ENCODE measurements at regions not wholly inside any gene's neighbourhood (a gene's known extent, or its start where the extent isn't known, plus 50 kb on each side); places are given as distances from the start of the nearest gene placed in this dataset.
A peak's percentile ranks its signal among the peaks of the same experiment; 100 is the strongest.

DNA sequence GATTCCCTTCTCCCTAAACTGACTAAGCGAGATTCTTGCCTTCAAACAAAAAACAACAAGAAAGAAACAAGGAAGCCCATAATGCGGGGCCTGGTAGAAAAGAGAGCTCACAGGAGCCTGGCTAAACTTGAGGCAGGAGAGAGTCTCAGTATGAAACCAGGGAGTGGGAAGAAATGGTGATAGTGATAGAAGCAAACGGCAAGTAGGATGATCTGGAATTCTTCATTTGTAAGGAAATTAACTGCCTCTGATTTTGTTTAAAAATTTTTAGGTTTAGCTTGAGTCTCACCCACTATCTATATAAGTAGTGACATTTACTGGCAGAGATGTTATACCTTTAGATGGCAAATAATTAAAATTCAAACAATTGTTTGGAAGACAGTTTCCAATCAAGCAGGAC, 1356.5 kb upstream of the LRRTM1 start:
- Histone ChIP-seq H3K4me1 (ENCODE audit: control insufficient read depth, insufficient read depth, low read length) (no peaks in the 10 kb centered on the region), H3K4me3 (ENCODE audit: low read depth, low read length) (no peak overlapping the region), H3K27ac (ENCODE audit: extremely low read depth, low read depth, low read length) (no peak overlapping the region), H3K9me3 (ENCODE audit: control insufficient read depth, insufficient read depth, low read depth, low read length) (no peaks in the 10 kb centered on the region), H3K36me3 (ENCODE audit: control insufficient read depth in 2 of 2, insufficient read depth in 1 of 2, low read length in 2 of 2) (no peaks in the 10 kb centered on the region)
- TF ChIP-seq ZNF433 (tag by site-specific recombination; IDR thresholded peaks at IDR 0.05; ENCODE audit: low read depth) (no peak), ZNF112 (tag by site-specific recombination; IDR thresholded peaks at IDR 0.05) (no peak), ZNF121 (tag by site-specific recombination; IDR thresholded peaks at IDR 0.05) (no peak), ZNF558 (tag by site-specific recombination; IDR thresholded peaks at IDR 0.05) (no peak), ZNF404 (tag by site-specific recombination; IDR thresholded peaks at IDR 0.05) (no peak), ZNF561 (tag by site-specific recombination; IDR thresholded peaks at IDR 0.05; ENCODE audit: borderline replicate concordance) (no peak), KLF10 (tag by site-specific recombination; IDR thresholded peaks at IDR 0.05) (no peak), RBAK (tag by site-specific recombination; IDR thresholded peaks at IDR 0.05) (no peak), ZNF707 (tag by site-specific recombination; IDR thresholded peaks at IDR 0.05) (no peak), ZNF776 (tag by site-specific recombination; IDR thresholded peaks at IDR 0.05; ENCODE audit: borderline replicate concordance) (no peak)
- TF ChIP-seq, protein P1, sequence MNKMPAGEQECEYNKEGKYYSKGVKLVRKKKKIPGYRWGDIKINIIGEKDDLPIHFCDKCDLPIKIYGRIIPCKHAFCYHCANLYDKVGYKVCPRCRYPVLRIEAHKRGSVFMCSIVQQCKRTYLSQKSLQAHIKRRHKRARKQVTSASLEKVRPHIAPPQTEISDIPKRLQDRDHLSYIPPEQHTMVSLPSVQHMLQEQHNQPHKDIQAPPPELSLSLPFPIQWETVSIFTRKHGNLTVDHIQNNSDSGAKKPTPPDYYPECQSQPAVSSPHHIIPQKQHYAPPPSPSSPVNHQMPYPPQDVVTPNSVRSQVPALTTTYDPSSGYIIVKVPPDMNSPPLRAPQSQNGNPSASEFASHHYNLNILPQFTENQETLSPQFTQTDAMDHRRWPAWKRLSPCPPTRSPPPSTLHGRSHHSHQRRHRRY (tag by site-specific recombination; IDR thresholded peaks at IDR 0.05) = no peak
- ChIA-PET POLR2A (no interaction called here), CTCF (no interaction called here)

DNA sequence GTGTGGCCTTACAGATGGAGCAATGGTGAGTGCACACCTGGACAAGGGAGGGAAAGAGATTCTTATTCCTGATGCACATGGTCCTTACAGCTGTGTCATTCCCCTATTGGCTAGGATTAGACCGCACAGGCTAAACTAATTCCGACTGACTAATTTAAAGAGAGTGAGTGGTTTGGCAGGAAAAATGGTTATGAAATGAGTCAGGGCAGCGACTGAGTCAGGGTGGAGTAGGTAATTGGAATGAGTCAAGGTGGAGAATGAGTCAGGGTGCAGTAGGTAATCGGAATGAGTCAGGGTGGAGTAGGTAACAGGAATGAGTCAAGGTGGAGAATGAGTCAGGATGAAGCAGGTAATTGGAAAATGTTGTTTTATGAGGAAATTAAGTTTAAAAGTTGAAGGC, 1353.7 kb upstream of the LRRTM1 start:
- CTCF ChIA-PET = no interaction called here
- POLR2A ChIA-PET = no interaction called here
- Histone ChIP-seq H3K9me3 (ENCODE audit: control insufficient read depth, insufficient read depth, low read depth, low read length) (no peaks in the 10 kb centered on the region), H3K27ac (ENCODE audit: extremely low read depth, low read depth, low read length) (no peak overlapping the region), H3K4me1 (ENCODE audit: control insufficient read depth, insufficient read depth, low read length) (no peaks in the 10 kb centered on the region), H3K36me3 (ENCODE audit: control insufficient read depth in 2 of 2, insufficient read depth in 1 of 2, low read length in 2 of 2) (no peaks in the 10 kb centered on the region), H3K4me3 (ENCODE audit: low read depth, low read length) (no peak overlapping the region)
- TF ChIP-seq ZNF629 (tag by site-specific recombination; IDR thresholded peaks at IDR 0.05) = 0 out of 2 replicates have a peak, but pooled peaks have one; percentile 19
- TF ChIP-seq, protein P2, sequence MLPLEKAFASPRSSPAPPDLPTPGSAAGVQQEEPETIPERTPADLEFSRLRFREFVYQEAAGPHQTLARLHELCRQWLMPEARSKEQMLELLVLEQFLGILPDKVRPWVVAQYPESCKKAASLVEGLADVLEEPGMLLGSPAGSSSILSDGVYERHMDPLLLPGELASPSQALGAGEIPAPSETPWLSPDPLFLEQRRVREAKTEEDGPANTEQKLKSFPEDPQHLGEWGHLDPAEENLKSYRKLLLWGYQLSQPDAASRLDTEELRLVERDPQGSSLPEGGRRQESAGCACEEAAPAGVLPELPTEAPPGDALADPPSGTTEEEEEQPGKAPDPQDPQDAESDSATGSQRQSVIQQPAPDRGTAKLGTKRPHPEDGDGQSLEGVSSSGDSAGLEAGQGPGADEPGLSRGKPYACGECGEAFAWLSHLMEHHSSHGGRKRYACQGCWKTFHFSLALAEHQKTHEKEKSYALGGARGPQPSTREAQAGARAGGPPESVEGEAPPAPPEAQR (tag by site-specific recombination; IDR thresholded peaks at IDR 0.05) = no peak
- TF ChIP-seq, protein P3, sequence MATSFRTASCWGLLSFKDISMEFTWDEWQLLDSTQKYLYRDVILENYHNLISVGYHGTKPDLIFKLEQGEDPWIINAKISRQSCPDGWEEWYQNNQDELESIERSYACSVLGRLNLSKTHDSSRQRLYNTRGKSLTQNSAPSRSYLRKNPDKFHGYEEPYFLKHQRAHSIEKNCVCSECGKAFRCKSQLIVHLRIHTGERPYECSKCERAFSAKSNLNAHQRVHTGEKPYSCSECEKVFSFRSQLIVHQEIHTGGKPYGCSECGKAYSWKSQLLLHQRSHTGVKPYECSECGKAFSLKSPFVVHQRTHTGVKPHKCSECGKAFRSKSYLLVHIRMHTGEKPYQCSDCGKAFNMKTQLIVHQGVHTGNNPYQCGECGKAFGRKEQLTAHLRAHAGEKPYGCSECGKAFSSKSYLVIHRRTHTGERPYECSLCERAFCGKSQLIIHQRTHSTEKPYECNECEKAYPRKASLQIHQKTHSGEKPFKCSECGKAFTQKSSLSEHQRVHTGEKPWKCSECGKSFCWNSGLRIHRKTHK (tag by site-specific recombination; IDR thresholded peaks at IDR 0.05) = 0 out of 2 replicates have a peak, but pooled peaks have one; percentile 34

DNA sequence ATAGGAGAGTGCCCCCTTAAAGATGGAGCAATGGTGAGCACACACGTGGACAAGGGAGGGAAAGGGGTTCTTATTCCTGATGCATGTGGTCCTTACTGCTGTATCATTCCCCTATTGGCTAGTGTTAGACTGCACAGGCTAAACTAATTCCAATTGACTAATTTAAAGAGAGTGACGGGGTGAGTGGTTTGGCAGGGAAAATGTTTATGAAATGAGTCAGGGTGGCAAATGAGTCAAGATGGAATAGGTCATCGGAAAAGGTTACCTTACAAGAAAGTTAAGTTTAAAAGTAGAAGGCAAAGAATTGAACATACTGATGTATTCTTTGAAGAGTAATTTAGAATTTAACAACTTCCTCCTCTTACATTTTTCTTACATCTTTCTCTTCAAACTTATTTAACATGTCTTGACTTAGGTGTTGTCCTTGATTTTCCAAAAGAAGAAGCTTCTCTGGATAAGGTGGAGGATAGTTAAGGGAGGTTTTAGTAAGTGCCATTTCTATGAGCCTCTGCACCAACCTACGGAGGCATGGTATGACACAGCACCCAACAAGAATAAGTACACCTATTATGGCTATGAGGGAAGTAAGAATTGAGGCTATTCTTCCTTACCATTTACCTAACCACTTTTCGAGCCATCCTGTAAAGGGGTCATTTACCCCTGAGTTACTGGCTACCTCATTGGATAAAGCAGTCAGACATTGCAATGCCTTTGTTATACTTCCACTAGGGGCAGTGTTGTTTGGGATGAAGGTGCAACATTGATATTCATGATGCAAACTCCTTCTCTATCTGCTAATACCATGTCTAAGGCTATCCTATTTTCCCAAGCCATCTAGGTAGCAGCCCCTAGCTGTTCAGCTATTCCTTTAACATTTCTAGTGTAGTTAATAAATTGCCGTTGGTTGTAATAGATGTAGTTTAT, 1345.8 kb upstream of the LRRTM1 start:
- no peak overlapping the region for H3K27ac ChIP-seq (ENCODE audit: extremely low read depth, low read depth, low read length)

More for the DNA sequence above, 1345.8 kb upstream of the LRRTM1 start:
- H3K36me3 ChIP-seq (ENCODE audit: control insufficient read depth in 2 of 2, insufficient read depth in 1 of 2, low read length in 2 of 2) = no peaks in the 10 kb centered on the region
- POLR2A ChIA-PET = no interaction called here
- CTCF ChIA-PET = interaction anchor here (0.5 to 1.0 kb wide), 5 partner anchors 9 to 1556 kb away, joined by 3 to 5 read pairs (median 3); no protein-coding TSS in a partner anchor
- no peaks in the 10 kb centered on the region for H3K9me3 ChIP-seq (ENCODE audit: control insufficient read depth, insufficient read depth, low read depth, low read length)
- H3K4me1 ChIP-seq (ENCODE audit: control insufficient read depth, insufficient read depth, low read length) = no peaks in the 10 kb centered on the region
- TF ChIP-seq ZNF585B (tag by site-specific recombination; IDR thresholded peaks at IDR 0.05) (no peak), ZNF24 (tag by site-specific recombination; IDR thresholded peaks at IDR 0.05) (no peak), BCL11B (tag by site-specific recombination; IDR thresholded peaks at IDR 0.05; ENCODE audit: low read depth) (no peak), ZNF433 (tag by site-specific recombination; IDR thresholded peaks at IDR 0.05; ENCODE audit: low read depth) (no peak), ZNF354C (tag by site-specific recombination; IDR thresholded peaks at IDR 0.05; ENCODE audit: borderline replicate concordance, low read depth) (no peak), ZBTB1 (tag by site-specific recombination; IDR thresholded peaks at IDR 0.05) (no peak), ZNF530 (tag by site-specific recombination; IDR thresholded peaks at IDR 0.05; ENCODE audit: low read depth) (no peak), ZBTB21 (tag by site-specific recombination; IDR thresholded peaks at IDR 0.05) (no peak), WT1 (tag by site-specific recombination; IDR thresholded peaks at IDR 0.05) (no peak), ZBTB17 (tag by site-specific recombination; IDR thresholded peaks at IDR 0.05) (no peak), ZNF394 (tag by site-specific recombination; IDR thresholded peaks at IDR 0.05; ENCODE audit: borderline replicate concordance) (no peak), ZNF707 (tag by site-specific recombination; IDR thresholded peaks at IDR 0.05) (no peak), OSR2 (tag by site-specific recombination; IDR thresholded peaks at IDR 0.05) (no peak)
- TF ChIP-seq, protein P4, sequence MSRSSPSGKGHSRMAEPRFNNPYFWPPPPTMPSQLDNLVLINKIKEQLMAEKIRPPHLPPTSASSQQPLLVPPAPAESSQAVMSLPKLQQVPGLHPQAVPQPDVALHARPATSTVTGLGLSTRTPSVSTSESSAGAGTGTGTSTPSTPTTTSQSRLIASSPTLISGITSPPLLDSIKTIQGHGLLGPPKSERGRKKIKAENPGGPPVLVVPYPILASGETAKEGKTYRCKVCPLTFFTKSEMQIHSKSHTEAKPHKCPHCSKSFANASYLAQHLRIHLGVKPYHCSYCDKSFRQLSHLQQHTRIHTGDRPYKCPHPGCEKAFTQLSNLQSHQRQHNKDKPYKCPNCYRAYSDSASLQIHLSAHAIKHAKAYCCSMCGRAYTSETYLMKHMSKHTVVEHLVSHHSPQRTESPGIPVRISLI (tag by site-specific recombination; IDR thresholded peaks at IDR 0.05) = no peak
- no peak overlapping the region for H3K4me3 ChIP-seq (ENCODE audit: low read depth, low read length)

Measured in HEK293 (cell line).